HCT116 (cell line): ENCODE measurements at regions not wholly inside any gene's neighbourhood (a gene's known extent, or its start where the extent isn't known, plus 50 kb on each side); places are given as distances from the start of the nearest gene placed in this dataset.

ENCODE experiments used
- ATAC-seq: fragments of 200-7000 bp; cut with Tn5 transposase; 2 replicates; pipeline ENCODE4 v1.9.1; 2020; ENCODE audit warnings: mild to moderate bottlenecking, moderate library complexity
- BruUV-seq: library from RNA; stranded (reverse); fragments of 400-500 nt; replicated peaks from 2 replicates; lab custom pipeline; 2021; lab: Mats Ljungman, UMichigan
- CTCF ChIA-PET: fragments of 300-600 bp; sonication (Branson Sonifier 250); formaldehyde crosslinking; loops from one replicate; lab custom pipeline; 2021; ENCODE audit warnings: antibody characterized with exemption; lab: Charles Lee
- POLR2A ChIA-PET: fragments of 300-600, 350-600 bp; sonication (Branson Sonifier 250); formaldehyde crosslinking; loops from one replicate; lab custom pipeline; 2021; ENCODE audit warnings: antibody characterized with exemption; lab: Charles Lee
- RAD21 ChIA-PET, 2 experiments: fragments of 300-600 bp; sonication (Branson Sonifier 250); formaldehyde crosslinking; loops; one replicate each; lab custom pipeline; 2023; ENCODE audit warnings: low total read pairs in 2 of 2; ENCODE audit not compliant: uncharacterized antibody in 2 of 2, unreplicated experiment in 2 of 2, low non-redundant PET in 1 of 2; lab: Charles Lee
- DNase-seq: peaks from one replicate; pipeline ENCODE4 v3.0.0-alpha.2; 2010; ENCODE audit warnings: low read depth, low spot score
- H2AFZ ChIP-seq: fragments of 200-600 bp; shearing (Covaris generic), sonication (generic); 2 replicates; pipeline ENCODE4 v1.6.1; 2017; ENCODE audit warnings: low read depth, mixed run types, mixed read lengths, antibody characterized with exemption, low read length; ENCODE audit not compliant: poor library complexity, severe bottlenecking
- H3K27ac ChIP-seq: 2 replicates; pipeline ENCODE4 v1.5.1; 2012; ENCODE audit warnings: low read depth, low read length
- H3K27me3 ChIP-seq: fragments of 200-600 bp; sonication (generic); 2 replicates; pipeline ENCODE4 v1.6.1; 2016; ENCODE audit warnings: mixed run types, low read length, mixed read lengths; ENCODE audit not compliant: insufficient read depth
- H3K36me3 ChIP-seq, 2 experiments: fragments of 200-500 bp in 1 of 2; fragments of 200-600 bp in 1 of 2; sonication (Bioruptor generic) in 1 of 2; sonication (generic) in 1 of 2; 2 replicates each; pipeline versions ENCODE4 v1.5.1 to v1.6.1; 2014 to 2016; ENCODE audit warnings: low read length in 2 of 2, inconsistent platforms in 1 of 2, mixed read lengths in 1 of 2, mixed run types in 1 of 2; ENCODE audit not compliant: insufficient read depth in 2 of 2, control insufficient read depth in 1 of 2
- H3K4me1 ChIP-seq, 2 experiments: fragments of 200-600 bp in 1 of 2; sonication (generic) in 1 of 2; 2 replicates each; pipeline versions ENCODE4 v1.5.1 to v1.6.1; 2012 to 2017; ENCODE audit warnings: low read length in 2 of 2, inconsistent platforms in 1 of 2, mild to moderate bottlenecking in 1 of 2, mixed read lengths in 1 of 2, mixed run types in 1 of 2, moderate library complexity in 1 of 2; ENCODE audit not compliant: insufficient read depth in 2 of 2, control insufficient read depth in 1 of 2
- H3K4me2 ChIP-seq: fragments of 200-600 bp; sonication (generic); 2 replicates; pipeline ENCODE4 v1.6.1; 2017; ENCODE audit warnings: mixed run types, low read length, mixed read lengths
- H3K4me3 ChIP-seq, 2 experiments: fragments of 200-600 bp in 1 of 2; sonication (generic) in 1 of 2; replicated peaks in 1 of 2; 2 replicates each; pipeline ENCODE4 v1.5.1; 2011 to 2016; ENCODE audit warnings: low read length in 2 of 2, control low read depth in 1 of 2, low read depth in 1 of 2, mild to moderate bottlenecking in 1 of 2, mixed read lengths in 1 of 2, mixed run types in 1 of 2
- H3K79me2 ChIP-seq: fragments of 200-600 bp; sonication (generic); 2 replicates; pipeline ENCODE4 v1.6.1; 2017; ENCODE audit warnings: mild to moderate bottlenecking, mixed run types, low read length, moderate library complexity, mixed read lengths; ENCODE audit not compliant: insufficient read depth
- H3K9ac ChIP-seq: fragments of 200-600 bp; sonication (generic); 2 replicates; pipeline ENCODE4 v1.6.1; 2016; ENCODE audit warnings: low read length, mixed read lengths
- H3K9me2 ChIP-seq: fragments of 200-600 bp; sonication (generic), shearing (Covaris generic); 2 replicates; pipeline ENCODE4 v1.6.1; 2017; ENCODE audit warnings: mixed run types, mild to moderate bottlenecking, moderate library complexity; ENCODE audit not compliant: insufficient read depth
- H3K9me3 ChIP-seq, 2 experiments: fragments of 200-500 bp in 1 of 2; fragments of 200-600 bp in 1 of 2; sonication (Bioruptor generic) in 1 of 2; sonication (generic) in 1 of 2; 2 replicates each; pipeline ENCODE4 v1.6.1; 2014 to 2017; ENCODE audit warnings: low read length in 2 of 2, mixed read lengths in 2 of 2, inconsistent platforms in 1 of 2, low read depth in 1 of 2, mild to moderate bottlenecking in 1 of 2, mixed run types in 1 of 2, moderate library complexity in 1 of 2; ENCODE audit not compliant: control insufficient read depth in 1 of 2, insufficient read depth in 1 of 2
- H4K20me1 ChIP-seq: fragments of 200-600 bp; sonication (generic), shearing (Covaris generic); 2 replicates; pipeline ENCODE4 v1.6.1; 2017; ENCODE audit warnings: mixed run types, mild to moderate bottlenecking, moderate library complexity; ENCODE audit not compliant: insufficient read depth
- CEBPB ChIP-seq: IDR thresholded peaks from 2 replicates; pipeline ENCODE4 v1.6.1; 2012; ENCODE audit warnings: low read depth
- ELF1 ChIP-seq: IDR thresholded peaks from 2 replicates; pipeline ENCODE4 v1.6.1; 2012; ENCODE audit warnings: low read depth, borderline replicate concordance
- EZH2phosphoT487 ChIP-seq: fragments of 200-600 bp; IDR thresholded peaks from 2 replicates; pipeline ENCODE4 v1.6.1; 2018; ENCODE audit warnings: antibody characterized with exemption, borderline replicate concordance
- JUND ChIP-seq: IDR thresholded peaks from 2 replicates; pipeline ENCODE4 v1.6.1; 2012
- POLR2AphosphoS5 ChIP-seq: IDR thresholded peaks from 2 replicates; pipeline ENCODE4 v1.6.1; 2011; ENCODE audit warnings: mild to moderate bottlenecking, low read depth, low read length, moderate library complexity
- ZFX ChIP-seq: fragments of 450-650 bp; IDR thresholded peaks from 2 replicates; pipeline ENCODE4 v1.6.1; 2017
- intact Hi-C: fragments of 100-400 bp; cut with micrococcal nuclease; formaldehyde crosslinking; loops from 2 replicates; pipeline ENCODE4 v1.10.0; 2022
- TF ChIP-seq, protein P1 (sequence below), 3 experiments: fragments of 200-600 bp in 1 of 3; sonication (generic) in 1 of 3; IDR thresholded peaks in 2 of 3; conservative IDR thresholded peaks in 1 of 3; 2 replicates each; pipeline ENCODE4 v1.5.1; 2012 to 2017; ENCODE audit warnings: low read depth in 2 of 3, low read length in 2 of 3, antibody characterized with exemption in 1 of 3, borderline replicate concordance in 1 of 3, control low read depth in 1 of 3, mild to moderate bottlenecking in 1 of 3, mixed read lengths in 1 of 3, mixed run types in 1 of 3, moderate library complexity in 1 of 3; ENCODE audit not compliant: insufficient read depth in 1 of 3

DNA sequence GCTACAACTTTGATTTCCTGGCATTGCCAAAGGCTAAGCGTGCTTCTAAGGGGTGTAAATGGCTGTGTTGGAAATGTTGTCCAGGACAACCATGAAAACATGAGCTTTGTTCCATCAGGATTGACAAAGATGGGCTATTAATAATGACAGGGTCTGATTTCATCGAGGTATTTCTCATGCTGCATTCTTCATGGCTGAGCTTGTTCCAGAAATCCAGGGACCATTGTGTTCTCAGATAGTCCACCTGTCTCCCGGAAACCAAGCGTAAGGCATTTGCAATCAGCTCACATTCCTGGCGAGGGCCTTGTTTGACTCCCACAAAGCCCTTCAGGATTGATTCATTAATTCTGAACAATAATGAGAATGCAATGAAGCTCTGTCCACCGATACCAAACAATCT is 111.3 kb downstream of the CD47 start:
- H3K27ac ChIP-seq = no peak overlapping the region
- H3K9me3 ChIP-seq = no peaks in the 10 kb centered on the region
- TF ChIP-seq CEBPB (no peak), ZFX (no peak), EZH2phosphoT487 (no peak), POLR2AphosphoS5 (no peak), JUND (no peak)
- H3K9me2 ChIP-seq = no peaks in the 10 kb centered on the region
- ChIA-PET POLR2A (interaction anchor here (1.2 kb wide), 1 partner anchor 9 kb away, joined by 3 read pairs; no protein-coding TSS in a partner anchor), RAD21 (no interaction called here), CTCF (no interaction called here)
- H3K9ac ChIP-seq = no peak overlapping the region
- H4K20me1 ChIP-seq = no peaks in the 10 kb centered on the region
- H3K4me2 ChIP-seq = no peak overlapping the region
- ATAC-seq = no peak
- H3K27me3 ChIP-seq = no peaks in the 10 kb centered on the region
- DNase-seq = no peak
- no TSS peak for BruUV-seq
- H3K79me2 ChIP-seq = no peaks in the 10 kb centered on the region
- no peak overlapping the region for H2AFZ ChIP-seq
- intact Hi-C loops = no loop called here
- H3K4me1 ChIP-seq = no peaks in the 10 kb centered on the region
- no peaks in the 10 kb centered on the region for H3K36me3 ChIP-seq
- H3K4me3 ChIP-seq = no peak overlapping the region

DNA sequence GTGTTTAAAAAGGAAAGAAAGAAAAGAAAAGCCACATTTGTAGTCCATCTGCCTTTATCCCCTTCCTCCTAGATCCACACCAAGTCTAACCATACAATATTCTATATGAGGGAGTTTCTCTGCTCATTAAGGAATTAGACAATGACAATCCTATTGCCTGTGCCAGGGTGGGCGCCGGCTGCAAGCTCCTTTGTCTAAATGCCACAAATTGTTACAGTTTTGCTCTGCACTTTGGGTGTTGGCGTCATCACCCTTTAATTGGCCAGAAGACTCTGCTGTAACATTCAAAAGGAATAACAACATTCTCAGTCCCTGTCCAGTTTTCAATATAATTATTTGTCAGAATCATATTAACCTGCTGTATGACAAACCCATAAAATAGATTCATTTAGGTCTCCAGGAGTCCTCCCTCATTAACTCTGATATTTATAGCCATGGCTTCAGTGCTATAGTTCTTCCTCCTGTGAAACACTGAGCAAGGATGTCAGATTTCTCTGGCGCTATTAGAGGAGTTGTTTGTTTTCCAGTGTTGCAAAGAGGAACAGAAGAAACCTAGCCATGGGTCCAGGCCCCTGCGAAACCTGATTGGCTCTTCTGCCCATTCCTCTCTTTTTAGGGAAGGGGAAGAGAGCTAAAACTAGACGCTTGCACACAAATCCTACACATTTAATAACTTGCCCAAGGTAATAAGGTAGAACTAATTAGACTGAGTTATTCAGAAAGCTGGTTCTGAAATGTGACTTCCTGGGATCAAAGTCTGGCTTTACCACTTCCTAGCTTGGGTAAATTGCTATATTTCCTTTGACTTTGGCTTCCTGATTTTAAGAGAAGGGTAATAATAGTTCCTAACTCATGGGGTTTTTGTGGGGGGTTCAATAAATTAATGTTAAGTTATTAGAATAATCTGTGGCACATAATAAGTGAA is 112.4 kb downstream of the CD47 start:
- Histone ChIP-seq H3K36me3 (no peaks in the 10 kb centered on the region), H3K9me3 (no peaks in the 10 kb centered on the region), H3K27me3 (no peaks in the 10 kb centered on the region), H3K4me3 (no peak overlapping the region), H3K79me2 (no peaks in the 10 kb centered on the region), H2AFZ (no peak overlapping the region), H4K20me1 (no peaks in the 10 kb centered on the region), H3K27ac (no peak overlapping the region), H3K9me2 (no peaks in the 10 kb centered on the region), H3K4me2 (no peak overlapping the region), H3K4me1 (no peaks in the 10 kb centered on the region), H3K9ac (no peak overlapping the region)
- TF ChIP-seq ELF1 = no peak
- TF ChIP-seq, protein P1, sequence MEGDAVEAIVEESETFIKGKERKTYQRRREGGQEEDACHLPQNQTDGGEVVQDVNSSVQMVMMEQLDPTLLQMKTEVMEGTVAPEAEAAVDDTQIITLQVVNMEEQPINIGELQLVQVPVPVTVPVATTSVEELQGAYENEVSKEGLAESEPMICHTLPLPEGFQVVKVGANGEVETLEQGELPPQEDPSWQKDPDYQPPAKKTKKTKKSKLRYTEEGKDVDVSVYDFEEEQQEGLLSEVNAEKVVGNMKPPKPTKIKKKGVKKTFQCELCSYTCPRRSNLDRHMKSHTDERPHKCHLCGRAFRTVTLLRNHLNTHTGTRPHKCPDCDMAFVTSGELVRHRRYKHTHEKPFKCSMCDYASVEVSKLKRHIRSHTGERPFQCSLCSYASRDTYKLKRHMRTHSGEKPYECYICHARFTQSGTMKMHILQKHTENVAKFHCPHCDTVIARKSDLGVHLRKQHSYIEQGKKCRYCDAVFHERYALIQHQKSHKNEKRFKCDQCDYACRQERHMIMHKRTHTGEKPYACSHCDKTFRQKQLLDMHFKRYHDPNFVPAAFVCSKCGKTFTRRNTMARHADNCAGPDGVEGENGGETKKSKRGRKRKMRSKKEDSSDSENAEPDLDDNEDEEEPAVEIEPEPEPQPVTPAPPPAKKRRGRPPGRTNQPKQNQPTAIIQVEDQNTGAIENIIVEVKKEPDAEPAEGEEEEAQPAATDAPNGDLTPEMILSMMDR (IDR thresholded peaks at IDR 0.05 in 2 of 3, conservative IDR thresholded peaks at IDR 0.05 in 1 of 3; ENCODE audit: borderline replicate concordance in 1 of 3, insufficient read depth in 1 of 3, low read depth in 2 of 3, low read length in 2 of 3) = no peak
- ChIA-PET RAD21 (no interaction called here), CTCF (no interaction called here), POLR2A (interaction anchor here (1.2 kb wide), 1 partner anchor 8 kb away, joined by 3 read pairs; no protein-coding TSS in a partner anchor)
- no TSS peak for BruUV-seq
- intact Hi-C loops = no loop called here
- ATAC-seq (no peak), DNase-seq (no peak)
